GM21576 (cell line): ENCODE measurements at regions not wholly inside any gene's neighbourhood (a gene's known extent, or its start where the extent isn't known, plus 50 kb on each side); places are given as distances from the start of the nearest gene placed in this dataset.
"Not testable (repeated sequence)": the region's sequence is repeated elsewhere in the genome, so short reads cannot be mapped to it uniquely, and the experiment has no call there.

Experiments
- ATAC-seq: cut with Tn5 transposase; IDR thresholded peaks from one replicate; pipeline ENCODE4 v1.9.1; 2021; ENCODE audit warnings: mild to moderate bottlenecking, moderate library complexity; ENCODE audit not compliant: unreplicated experiment

DNA sequence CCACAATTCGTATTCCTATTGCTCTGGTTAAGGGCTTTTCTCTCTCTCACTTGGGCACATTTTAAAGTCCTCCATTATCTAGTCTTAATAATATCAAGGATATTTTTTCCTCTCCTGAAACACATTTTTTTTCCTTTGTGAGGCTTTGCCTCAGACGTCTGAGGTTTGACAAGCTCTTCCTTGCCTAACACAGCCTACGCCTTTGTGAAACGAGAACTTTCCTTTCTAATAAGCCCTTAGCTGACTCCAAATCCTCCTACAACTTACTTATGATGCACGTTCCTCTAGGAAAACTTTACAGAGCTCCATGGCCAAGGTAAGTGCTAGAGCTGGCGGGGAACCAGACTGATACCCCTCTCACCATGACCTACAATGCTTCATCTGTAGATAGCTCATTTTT, 841.5 kb downstream of the SOCS6 start:
- no peak for ATAC-seq

DNA sequence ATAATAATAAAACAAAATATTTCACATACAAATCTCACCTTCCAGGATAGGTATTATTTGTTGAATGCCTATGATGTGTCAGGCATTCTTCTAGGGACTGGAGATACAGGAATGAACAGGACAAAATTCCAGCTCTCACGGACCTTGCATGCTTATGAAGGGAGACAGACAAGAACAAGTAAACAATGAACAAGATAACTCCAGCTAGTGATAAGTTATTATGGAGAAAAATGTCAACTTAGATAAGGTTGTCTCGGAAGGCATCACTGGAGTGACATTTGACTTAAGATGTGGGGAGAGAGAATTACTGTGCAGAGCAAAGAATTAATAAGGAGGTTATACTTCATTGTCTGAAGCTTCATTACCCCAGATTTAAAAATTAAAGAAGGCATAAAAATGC, 836.7 kb downstream of the SOCS6 start:
- no peak for ATAC-seq

- no peak for ATAC-seq
These were observed 827.7 kb downstream of the SOCS6 start for GRCh38 chr18:71116535-71116934.

DNA sequence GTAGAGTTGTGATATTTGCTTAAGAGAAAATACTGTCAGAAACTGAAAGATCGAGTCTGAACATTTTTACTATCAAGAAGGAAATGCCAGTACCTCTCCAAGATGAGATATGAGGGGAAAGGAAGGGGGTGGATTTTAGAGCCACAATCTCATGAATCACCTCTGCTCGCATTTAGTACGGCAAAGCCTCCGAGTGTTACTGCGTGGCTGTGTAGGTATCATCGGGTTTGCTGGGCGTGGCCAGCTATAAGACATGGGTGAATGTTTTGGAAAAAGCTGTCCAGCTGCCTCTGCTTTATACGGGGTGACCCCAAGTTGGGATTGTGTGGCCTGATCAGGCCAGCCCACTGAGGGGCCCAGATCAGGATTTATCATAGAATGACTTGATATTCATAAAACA, 826.4 kb downstream of the SOCS6 start:
- no peak for ATAC-seq

GRCh38 chr18:71114550-71115210, 825.8 kb downstream of the SOCS6 start:
- no peak for ATAC-seq

DNA sequence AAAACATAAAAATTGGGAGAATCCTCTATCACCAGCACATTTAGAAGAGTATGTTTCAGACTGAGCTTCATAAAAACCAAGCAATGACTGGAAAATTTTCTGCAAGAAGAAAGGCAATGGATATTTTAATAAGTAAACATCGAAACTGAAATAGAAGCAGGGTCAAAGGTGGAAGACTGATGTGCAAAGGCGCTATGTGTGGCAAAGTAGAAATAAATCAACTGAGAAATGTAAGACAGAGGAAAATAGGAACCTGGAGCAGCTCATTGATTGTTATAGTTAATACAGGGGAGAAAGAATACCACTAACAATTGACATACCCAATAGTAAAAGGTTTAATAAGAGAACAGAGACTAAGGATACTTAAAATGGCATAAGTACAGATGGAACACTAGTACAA, 818.4 kb downstream of the SOCS6 start:
- no peak for ATAC-seq

DNA sequence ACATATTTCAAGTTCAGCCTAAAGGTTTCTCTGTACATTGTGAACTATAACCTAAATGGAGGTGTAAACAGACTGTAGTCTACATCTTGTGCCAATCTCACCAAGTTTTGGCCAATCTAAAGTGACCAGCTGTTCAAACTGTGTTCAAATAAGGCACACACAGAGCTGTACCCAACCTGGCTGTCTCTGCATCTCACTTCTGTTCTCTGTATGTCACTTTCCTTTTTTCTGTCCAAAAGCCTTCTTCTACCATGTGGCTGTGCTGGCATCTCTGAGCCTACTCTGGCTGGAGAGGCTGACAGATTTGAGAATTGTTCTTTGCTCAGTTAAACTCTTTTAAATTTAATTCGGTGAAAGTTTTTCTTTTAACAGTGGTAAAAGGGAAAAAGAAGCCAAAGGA, 817.9 kb downstream of the SOCS6 start:
- ATAC-seq: no peak

- no peak for ATAC-seq
These were observed 817.2 kb downstream of the SOCS6 start for GRCh38 chr18:71105994-71106546.

- no peak for ATAC-seq
These were observed 816.4 kb downstream of the SOCS6 start for GRCh38 chr18:71105078-71105819.

GRCh38 chr18:71079606-71080005, 790.8 kb downstream of the SOCS6 start:
- ATAC-seq: no peak

- ATAC-seq: no peak
These were observed 788.6 kb downstream of the SOCS6 start for GRCh38 chr18:71077451-71077850.

GRCh38 chr18:71075147-71075546, 786.3 kb downstream of the SOCS6 start:
- ATAC-seq: no peak

GRCh38 chr18:71068338-71068737, 779.5 kb downstream of the SOCS6 start:
- ATAC-seq: no peak

GRCh38 chr18:71049893-71050292, 761.0 kb downstream of the SOCS6 start:
- ATAC-seq: no peak

- no peak for ATAC-seq
These were observed 759.0 kb downstream of the SOCS6 start for GRCh38 chr18:71047882-71048281.

DNA sequence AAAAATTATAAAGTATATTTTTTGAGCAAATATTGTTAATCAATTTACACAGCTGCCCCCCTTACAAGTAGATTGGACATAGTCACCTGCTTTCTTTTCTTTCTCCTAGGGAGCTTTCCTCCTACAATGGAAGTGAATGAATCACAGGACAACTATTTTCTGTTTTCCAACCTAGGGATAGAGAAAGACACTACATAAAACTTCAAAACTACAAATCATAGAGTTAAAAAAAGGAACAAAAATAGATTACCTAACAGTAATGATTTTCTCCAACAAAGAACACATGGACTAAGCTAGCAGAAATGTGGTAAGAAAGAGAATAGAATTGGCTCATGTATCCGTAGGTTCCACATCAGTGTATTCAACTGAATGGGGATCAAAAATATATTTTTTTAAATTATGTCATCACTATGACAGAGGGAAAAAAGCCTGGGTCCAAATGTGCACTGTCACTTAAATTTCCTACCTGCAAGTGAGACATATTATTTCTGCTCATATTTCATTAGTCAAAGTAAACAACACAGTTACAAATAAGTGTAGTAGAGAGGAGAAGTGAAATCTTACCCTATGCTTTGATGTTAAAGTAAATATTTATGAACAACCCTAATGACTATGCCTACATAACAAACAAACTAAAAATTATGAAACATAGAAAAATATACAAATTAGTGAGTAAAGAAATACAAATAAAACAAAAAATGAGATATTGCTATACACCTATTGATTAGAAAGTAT, 756.7 kb downstream of the SOCS6 start:
- no peak for ATAC-seq

GRCh38 chr18:71040161-71040560, 751.3 kb downstream of the SOCS6 start:
- no peak for ATAC-seq

GRCh38 chr18:71038196-71038595, 749.4 kb downstream of the SOCS6 start:
- ATAC-seq: no peak

DNA sequence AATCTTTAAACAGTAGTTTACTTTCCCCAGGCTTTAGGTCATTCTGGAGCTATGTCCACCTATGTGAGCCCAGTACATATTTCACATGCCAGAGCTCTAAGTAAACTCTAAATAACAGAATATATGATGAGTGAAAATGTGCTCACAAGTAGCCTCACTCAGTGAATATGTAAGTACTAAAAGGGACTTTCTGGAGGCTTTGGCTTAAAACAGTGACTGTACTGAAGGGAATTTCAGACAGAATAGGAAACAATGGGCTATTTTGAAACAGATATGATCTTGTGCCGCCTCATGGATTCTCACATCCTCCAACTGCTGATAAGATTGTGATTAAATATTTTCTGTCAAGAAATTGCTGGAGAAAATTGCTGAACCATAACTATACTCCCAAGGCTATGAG, 747.9 kb downstream of the SOCS6 start:
- ATAC-seq: no peak

- ATAC-seq: not testable (repeated sequence)
These were observed 742.7 kb downstream of the SOCS6 start for GRCh38 chr18:71031296-71032191.

DNA sequence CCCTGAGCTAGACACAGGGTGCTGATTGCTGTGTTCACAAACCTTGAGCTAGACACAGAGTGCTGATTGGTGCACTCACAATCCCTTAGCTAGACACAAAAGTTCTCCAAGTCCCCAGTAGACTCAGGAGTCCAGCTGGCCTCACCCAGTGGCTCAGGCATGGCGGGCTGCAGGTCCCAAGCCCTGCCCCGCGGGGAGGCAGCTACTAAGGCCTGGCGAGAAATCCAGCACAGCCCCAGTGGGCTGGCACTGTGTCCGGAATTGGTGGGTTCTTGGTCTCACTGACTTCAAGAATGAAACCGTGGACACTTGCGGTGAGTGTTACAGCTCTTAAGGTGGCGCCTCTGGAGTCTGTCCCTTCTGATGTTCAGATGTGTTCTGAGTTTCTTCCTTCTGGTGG, 741.2 kb downstream of the SOCS6 start:
- ATAC-seq: not testable (repeated sequence)
